T follicular helper cell (primary cell): ENCODE measurements at regions not wholly inside any gene's neighbourhood (a gene's known extent, or its start where the extent isn't known, plus 50 kb on each side); places are given as distances from the start of the nearest gene placed in this dataset.
"Not testable (repeated sequence)": the region's sequence is repeated elsewhere in the genome, so short reads cannot be mapped to it uniquely, and the experiment has no call there.

ENCODE experiments used
- DNase-seq: peaks from one replicate; pipeline ENCODE4 v3.0.0-alpha.2; 2020; ENCODE audit warnings: low read depth

DNA sequence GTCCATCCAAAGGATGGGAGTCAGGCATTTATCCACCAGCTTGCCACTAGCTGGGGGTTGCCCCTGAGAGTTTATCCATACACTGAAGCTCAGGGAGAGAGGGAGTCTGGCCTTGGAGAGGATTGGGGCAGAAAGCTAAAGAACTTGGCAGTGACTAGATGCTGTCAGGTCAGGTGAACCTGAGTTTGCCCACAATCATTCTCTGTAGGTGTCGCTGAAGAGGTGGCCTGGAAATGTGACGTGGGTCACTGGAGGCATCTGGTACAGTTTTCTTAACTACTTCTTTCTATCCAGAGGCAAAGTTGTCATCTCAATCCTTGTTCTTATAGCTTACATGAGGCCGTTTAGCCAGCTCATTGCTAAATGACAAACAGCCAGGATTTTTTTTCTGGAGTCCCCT is 298.0 kb upstream of the CTNNB1 start:
- DNase-seq = no peak

GRCh38 chr3:40901796-40902195 is 297.5 kb upstream of the CTNNB1 start:
- no peak for DNase-seq

- DNase-seq = not testable (repeated sequence)
Measured at GRCh38 chr3:40907907-40908465, 291.3 kb upstream of the CTNNB1 start.

DNA sequence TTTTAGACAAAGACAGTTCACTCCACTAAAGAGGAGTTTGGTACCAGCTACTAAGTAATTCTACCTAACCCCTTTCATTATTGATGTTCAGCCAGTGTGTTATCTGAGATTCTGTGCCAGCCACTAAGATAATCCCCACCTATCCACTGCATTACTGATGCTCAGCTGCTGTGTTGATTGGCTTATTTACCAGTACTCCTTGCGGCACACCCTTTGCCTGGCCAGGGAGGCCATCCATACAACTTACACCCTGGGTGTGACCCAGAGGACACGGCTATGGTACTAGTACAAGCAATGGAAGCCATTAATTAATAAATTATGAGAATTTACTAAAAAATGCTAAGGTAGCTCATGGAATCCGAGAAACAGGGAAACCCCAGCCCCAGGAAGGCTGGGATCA is 290.7 kb upstream of the CTNNB1 start:
- DNase-seq = no peak

DNA sequence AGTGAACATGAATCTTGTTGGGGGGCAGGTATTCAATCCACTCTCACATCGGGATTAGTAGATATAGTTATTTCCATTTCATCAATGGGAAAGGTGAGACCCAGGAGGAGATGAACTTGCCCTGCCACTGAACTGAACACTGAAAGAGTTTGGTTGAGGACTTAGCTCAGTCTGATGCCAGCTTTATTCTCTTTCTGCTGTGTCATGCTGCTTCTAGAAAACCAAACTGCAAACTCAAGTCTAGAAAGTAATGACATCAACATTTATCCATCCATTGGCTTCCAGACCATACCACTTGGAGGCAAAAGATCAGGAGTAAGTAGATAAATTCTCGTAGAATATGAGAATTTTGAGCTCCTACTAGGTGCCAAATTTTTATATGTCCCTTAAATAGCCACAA is 288.0 kb upstream of the CTNNB1 start:
- DNase-seq = no peak

DNA sequence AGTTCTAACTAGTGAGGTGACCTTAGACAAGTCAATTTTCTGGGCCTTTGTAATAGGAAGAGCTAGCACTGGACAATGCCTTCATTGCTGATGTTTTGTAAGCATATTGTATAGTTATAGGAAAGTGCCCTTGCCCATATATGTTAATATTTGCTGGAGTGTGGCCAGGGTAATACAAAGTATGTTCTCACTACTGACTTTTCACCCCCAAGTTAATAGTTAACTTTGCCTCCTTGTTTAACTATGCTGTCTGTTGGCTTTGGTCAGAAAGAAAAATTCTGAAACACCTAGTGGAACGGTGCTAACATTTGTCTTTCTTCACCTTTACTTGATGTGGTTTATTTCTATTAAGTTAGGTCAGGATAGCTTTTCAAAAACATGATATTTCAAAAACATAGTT is 287.4 kb upstream of the CTNNB1 start:
- no peak for DNase-seq

DNA sequence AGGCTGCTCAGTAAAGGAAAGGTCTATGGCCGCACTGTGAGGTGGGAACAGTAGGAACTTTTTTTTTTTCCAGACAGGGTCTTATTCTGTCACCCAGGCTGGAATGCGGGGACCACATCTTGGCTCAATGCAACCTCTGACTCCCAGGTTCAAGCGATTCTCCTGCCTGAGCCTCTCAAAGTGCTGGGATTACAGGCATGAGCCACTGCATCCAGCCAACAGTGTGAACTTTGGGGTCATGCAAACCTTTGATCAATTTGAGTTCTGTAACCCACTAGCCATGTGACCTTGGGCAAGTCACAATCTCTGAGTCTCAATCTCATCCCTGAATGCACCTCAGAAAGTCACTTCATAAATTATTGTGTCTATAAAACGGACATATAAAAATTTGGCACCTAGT is 286.8 kb upstream of the CTNNB1 start:
- DNase-seq = no peak

GRCh38 chr3:40913192-40913591 is 286.1 kb upstream of the CTNNB1 start:
- no peak for DNase-seq

DNA sequence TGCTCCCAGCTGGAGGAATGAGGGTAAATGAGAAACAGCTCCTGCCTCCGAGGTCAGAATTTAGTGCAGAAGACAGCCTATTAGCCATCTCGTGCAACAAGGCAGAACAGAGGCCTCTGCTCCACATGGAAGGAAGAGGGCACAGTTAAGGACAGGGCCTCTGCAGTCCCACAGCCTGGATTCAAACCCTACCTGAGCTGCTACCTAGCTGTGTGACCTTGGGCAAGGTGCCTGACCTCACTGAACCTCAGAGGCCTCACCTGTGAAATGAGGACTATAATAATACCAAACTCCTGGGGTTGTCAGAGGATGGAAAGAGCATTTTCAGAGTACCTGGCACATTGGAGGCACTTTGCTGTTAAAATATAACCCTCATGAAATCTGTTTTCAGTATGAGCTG is 285.7 kb upstream of the CTNNB1 start:
- DNase-seq = no peak

- no peak for DNase-seq
Measured at GRCh38 chr3:40914475-40914874, 284.8 kb upstream of the CTNNB1 start.

DNA sequence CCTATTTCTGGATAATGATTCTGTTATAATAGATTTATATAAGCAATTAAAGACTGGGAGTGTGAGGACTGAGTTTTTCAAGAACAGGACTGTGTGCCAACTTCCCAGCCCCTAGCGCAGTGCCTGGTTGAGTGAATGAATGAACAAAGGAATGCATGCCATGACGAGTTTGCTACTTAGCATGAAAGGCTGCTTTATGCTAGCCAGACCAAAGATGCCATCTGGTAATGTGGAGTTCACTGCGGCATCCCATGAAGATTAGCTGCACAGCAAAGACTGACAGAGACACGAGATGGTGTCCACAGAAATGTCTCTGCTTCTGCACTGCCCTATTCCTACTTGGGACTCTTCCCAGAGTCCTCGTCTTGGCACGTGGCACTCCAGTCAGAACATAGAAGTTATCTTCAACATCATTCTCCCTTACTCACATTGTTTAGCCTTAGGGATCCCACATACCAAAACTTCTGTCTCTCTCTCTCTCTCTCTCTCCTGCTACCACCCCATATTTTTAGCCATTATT is 283.9 kb upstream of the CTNNB1 start:
- no peak for DNase-seq

DNA sequence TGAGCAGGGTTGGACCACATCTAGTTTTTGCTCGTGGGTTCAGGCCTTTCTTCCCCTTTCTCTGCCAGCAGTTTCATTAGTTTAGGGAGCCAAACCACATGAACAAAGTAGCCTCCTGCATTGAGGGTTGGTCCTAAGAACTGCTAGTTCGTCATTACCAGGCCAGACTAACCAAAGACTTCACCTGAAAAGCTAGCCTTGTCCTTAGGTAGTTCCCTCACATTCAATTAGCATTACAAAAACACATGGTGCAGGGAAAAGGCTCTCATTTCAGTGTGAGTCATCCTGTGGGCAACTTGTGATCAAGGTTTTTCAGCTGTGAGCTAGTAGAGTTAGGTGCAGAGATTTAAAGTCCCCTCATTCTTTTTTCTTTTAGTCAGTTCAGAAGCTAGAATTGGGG is 279.3 kb upstream of the CTNNB1 start:
- no peak for DNase-seq

- no peak for DNase-seq
Measured at GRCh38 chr3:40921251-40921650, 278.1 kb upstream of the CTNNB1 start.

DNA sequence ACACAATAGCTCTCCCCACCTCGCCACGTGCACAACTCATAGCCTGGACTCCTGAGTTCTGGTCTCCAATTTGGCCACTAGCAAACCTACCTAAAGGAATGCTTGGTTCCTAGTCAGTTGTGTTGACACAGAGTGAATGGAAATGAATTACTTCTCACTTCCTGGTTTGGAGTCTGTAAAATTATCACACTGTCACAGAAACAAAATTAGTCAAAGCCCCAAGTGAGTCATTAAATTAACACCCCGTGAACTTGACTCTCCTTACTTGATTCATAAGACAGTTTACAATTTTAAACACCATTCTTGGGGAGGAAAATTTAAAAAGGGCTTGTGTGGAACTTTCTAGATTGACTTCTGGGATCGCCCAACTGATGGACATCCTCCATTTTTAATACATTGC is 276.2 kb upstream of the CTNNB1 start:
- no peak for DNase-seq

GRCh38 chr3:40923651-40924050 is 275.7 kb upstream of the CTNNB1 start:
- no peak for DNase-seq

DNA sequence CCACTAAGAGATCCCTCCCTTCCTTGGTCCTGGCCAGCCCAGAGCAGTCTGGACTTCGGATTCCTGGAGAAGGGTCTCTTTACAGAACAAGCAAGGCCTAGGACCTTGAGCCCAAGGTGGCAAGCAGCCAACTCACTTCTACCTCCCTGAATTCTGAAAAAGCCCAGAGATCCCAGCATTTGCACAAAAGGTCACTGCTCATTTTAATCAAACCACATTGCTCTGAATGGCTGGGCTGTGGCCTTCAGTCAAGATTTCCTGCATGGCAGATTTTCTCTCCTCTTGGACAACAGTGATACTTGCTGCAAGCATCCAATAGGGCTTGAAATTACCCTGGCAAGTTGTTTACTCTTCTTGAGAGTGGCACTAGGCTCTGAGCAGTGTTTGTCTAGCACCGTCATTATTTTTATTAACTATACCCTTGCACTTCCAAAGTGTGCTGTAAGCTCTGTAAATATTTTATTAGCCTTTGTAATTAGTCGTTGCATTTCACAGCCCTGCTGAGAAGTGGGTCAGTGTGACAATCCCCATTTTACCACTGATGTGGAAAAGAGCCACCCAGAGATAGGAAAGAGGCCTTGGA is 274.7 kb upstream of the CTNNB1 start:
- DNase-seq = no peak

- DNase-seq = no peak
Measured at GRCh38 chr3:40925231-40925630, 274.1 kb upstream of the CTNNB1 start.

DNA sequence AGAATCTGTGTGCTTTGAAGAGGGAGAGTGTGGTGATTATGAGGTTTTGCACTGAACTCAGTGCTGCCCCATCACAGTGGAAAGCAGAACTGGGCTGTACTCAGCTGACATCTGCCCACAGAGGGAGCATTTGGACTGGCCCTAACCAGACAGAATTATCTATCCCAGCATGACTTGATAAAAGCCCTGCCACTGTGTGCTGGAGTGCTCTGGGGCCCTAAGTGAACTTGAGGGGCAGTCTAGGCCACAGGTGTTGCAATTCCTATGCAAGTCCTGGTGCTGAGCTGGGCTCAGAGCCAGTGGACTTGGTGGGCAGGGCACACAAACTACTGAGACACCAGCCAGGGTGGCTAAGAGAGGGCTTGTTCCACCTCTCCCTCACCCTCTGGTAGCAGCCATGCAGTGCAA is 269.2 kb upstream of the CTNNB1 start:
- DNase-seq = no peak

DNA sequence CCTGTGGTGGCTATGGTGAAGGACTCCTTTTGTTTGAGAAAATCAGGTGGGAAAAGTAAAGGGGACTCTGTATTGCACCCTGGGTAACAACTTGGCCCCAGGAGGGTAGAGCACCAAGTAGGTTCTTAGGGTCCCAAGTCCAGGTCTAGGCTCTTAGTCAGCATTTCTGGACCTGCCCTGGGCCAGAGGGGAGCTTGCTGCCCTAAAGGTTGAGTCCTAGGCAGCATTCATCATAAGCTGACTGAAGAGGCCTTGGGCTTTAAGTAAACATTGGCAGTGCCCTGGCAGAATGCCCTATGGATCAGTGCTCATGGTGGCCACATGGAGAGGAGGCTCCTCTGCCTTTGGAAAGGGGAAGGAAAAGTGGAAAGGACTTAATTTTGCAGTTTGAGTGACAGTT is 268.5 kb upstream of the CTNNB1 start:
- no peak for DNase-seq

DNA sequence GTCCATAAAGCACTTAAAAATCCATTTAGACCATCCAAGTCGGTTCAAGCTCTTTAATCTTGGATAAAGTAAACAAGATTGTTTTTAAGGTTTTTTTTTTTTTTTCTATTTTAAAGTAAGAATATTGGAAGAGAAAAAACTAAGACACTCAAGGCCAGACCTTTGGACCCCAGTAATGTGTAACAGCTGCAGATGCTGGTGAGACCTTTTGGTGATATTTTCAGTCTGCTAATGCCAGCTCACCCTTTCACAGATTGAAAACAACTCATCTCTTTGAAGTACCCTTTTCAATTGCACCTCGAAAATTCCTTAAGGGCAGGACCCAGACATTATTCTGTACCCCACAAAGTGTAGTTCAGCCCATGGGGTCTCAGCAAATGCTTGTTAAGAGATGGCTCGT is 260.7 kb upstream of the CTNNB1 start:
- no peak for DNase-seq

GRCh38 chr3:40939030-40939740 is 260.1 kb upstream of the CTNNB1 start:
- DNase-seq = no peak

DNA sequence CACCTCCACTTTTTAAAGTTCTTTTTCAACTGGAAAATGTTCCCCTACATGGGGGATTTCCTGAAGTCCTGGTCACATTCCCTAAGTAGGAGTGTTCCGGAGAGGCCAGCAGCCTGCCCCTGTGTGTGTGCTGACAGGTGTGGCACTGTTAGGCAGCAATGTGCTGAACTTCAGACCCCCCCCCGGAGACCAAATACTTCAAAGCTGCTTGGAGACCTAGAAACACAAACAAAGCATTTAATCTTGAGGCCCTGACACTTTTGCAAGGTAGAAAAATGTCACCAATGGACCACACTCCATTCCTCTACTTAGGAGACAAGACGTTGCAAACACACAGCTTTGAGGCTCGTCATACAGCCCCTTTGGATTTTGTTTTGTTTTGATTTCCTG is 259.6 kb upstream of the CTNNB1 start:
- DNase-seq = no peak

GRCh38 chr3:40940651-40941050 is 258.7 kb upstream of the CTNNB1 start:
- no peak for DNase-seq

DNA sequence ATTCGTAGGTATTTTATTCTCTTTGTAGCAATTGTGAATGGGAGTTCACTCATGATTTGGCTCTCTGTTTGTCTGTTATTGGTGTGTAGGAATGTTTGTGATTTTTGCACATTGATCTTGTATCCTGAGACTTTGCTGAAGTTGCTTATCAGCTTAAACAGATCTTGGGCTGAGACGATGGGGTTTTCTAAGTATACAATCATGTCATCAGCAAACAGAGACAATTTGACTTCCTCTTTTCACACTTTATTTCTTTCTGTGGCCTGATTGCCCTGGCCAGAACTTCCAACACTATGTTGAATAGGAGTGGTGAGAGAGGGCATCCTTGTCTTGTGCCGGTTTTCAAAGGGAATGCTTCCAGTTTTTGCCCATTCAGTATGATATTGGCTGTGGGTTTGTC is 252.3 kb upstream of the CTNNB1 start:
- not testable (repeated sequence) for DNase-seq
